ENCODE measurements at regions not wholly inside any gene's neighbourhood (a gene's known extent, or its start where the extent isn't known, plus 50 kb on each side); places are given as distances from the start of the nearest gene placed in this dataset.

GRCh38 chr3:177881351-177881750, 654.9 kb upstream of the KCNMB2 start:
- no peak for TF ChIP-seq POLR2A (IDR thresholded peaks at IDR 0.05)
- no peak for TF ChIP-seq EP300 (IDR thresholded peaks at IDR 0.05)
- TF ChIP-seq CTCF (IDR thresholded peaks at IDR 0.05) = no peak
- Histone ChIP-seq H3K36me3 (no peaks in the 10 kb centered on the region), H3K27ac (no peak overlapping the region), H3K4me1 (ENCODE audit: insufficient read depth) (no peaks in the 10 kb centered on the region), H3K27me3 (no peaks in the 10 kb centered on the region), H3K9me3 (no peaks in the 10 kb centered on the region), H3K4me3 (no peak overlapping the region)
- intact Hi-C loops (cut with DNase I) = no loop called here
- no peak for DNase-seq
- 61 to 69% (median 65%) methylated on average over 3 of the region's 3 CpGs for WGBS, 3 donors

- intact Hi-C loops (cut with DNase I) = no loop called here
- TF ChIP-seq EP300 (IDR thresholded peaks at IDR 0.05) (no peak), CTCF (IDR thresholded peaks at IDR 0.05) (no peak), POLR2A (IDR thresholded peaks at IDR 0.05) (no peak)
- Histone ChIP-seq H3K36me3 (no peaks in the 10 kb centered on the region), H3K27ac (no peak overlapping the region), H3K4me1 (ENCODE audit: insufficient read depth) (no peaks in the 10 kb centered on the region), H3K4me3 (no peak overlapping the region), H3K27me3 (no peaks in the 10 kb centered on the region), H3K9me3 (no peaks in the 10 kb centered on the region)
- no peak for DNase-seq
- WGBS, 3 donors = 92 to 94% (median 93%) methylated on average over 5 of the region's 5 CpGs
Measured at GRCh38 chr3:177882124-177882648, 654.0 kb upstream of the KCNMB2 start.

GRCh38 chr3:177883091-177883490, 653.1 kb upstream of the KCNMB2 start:
- Histone ChIP-seq H3K36me3 (no peaks in the 10 kb centered on the region), H3K4me1 (ENCODE audit: insufficient read depth) (no peaks in the 10 kb centered on the region), H3K27ac (no peak overlapping the region), H3K9me3 (no peaks in the 10 kb centered on the region), H3K27me3 (no peaks in the 10 kb centered on the region), H3K4me3 (no peak overlapping the region)
- no peak for DNase-seq
- 47 to 94% (median 93%) methylated on average over 2 of the region's 2 CpGs for WGBS, 3 donors
- intact Hi-C loops (cut with DNase I) = no loop called here
- TF ChIP-seq POLR2A (IDR thresholded peaks at IDR 0.05) (no peak), EP300 (IDR thresholded peaks at IDR 0.05) (no peak), CTCF (IDR thresholded peaks at IDR 0.05) (no peak)

- no peak overlapping the region for H3K4me3 ChIP-seq
- no peaks in the 10 kb centered on the region for H3K27me3 ChIP-seq
- no peak for DNase-seq
- H3K9me3 ChIP-seq = no peaks in the 10 kb centered on the region
- intact Hi-C loops (cut with DNase I) = no loop called here
- 82 to 97% (median 92%) methylated on average over 1 of the region's 1 CpG for WGBS, 3 donors
- TF ChIP-seq EP300 (IDR thresholded peaks at IDR 0.05) = no peak
- no peak for TF ChIP-seq POLR2A (IDR thresholded peaks at IDR 0.05)
- TF ChIP-seq CTCF (IDR thresholded peaks at IDR 0.05) = no peak
- no peak overlapping the region for H3K27ac ChIP-seq
- H3K4me1 ChIP-seq (ENCODE audit: insufficient read depth) = no peaks in the 10 kb centered on the region
- no peaks in the 10 kb centered on the region for H3K36me3 ChIP-seq
Measured at GRCh38 chr3:177883957-177884356, 652.3 kb upstream of the KCNMB2 start.

Data from ovary (tissue), 7 donors.